Amygdala (tissue), 56 donors: ENCODE measurements at regions not wholly inside any gene's neighbourhood (a gene's known extent, or its start where the extent isn't known, plus 50 kb on each side); places are given as distances from the start of the nearest gene placed in this dataset.

Source experiments
- DNase-seq, 56 donors: peaks; one replicate each; lab custom pipeline; 2025; lab: John Stamatoyannopoulos, UW

- DNase-seq = no peak
These were observed 101.1 kb upstream of the ZNF618 start for GRCh38 chr9:113774963-113775362.

- no peak for DNase-seq
These were observed 100.4 kb upstream of the ZNF618 start for GRCh38 chr9:113775749-113776148.

GRCh38 chr9:113776194-113776593, 99.9 kb upstream of the ZNF618 start:
- no peak for DNase-seq

GRCh38 chr9:113781381-113781780, 94.7 kb upstream of the ZNF618 start:
- DNase-seq = no peak

GRCh38 chr9:113781896-113782295, 94.2 kb upstream of the ZNF618 start:
- DNase-seq = no peak

- DNase-seq = no peak
These were observed 92.6 kb upstream of the ZNF618 start for GRCh38 chr9:113783475-113783874.

GRCh38 chr9:113785334-113785733, 90.8 kb upstream of the ZNF618 start:
- DNase-seq = no peak

GRCh38 chr9:113786071-113786470, 90.0 kb upstream of the ZNF618 start:
- no peak for DNase-seq

GRCh38 chr9:113787871-113788270, 88.2 kb upstream of the ZNF618 start:
- DNase-seq = no peak

GRCh38 chr9:113788616-113789330, 87.3 kb upstream of the ZNF618 start:
- DNase-seq = no peak

- no peak for DNase-seq
These were observed 86.0 kb upstream of the ZNF618 start for GRCh38 chr9:113790093-113790492.

GRCh38 chr9:113793558-113793957, 82.6 kb upstream of the ZNF618 start:
- DNase-seq = no peak

- DNase-seq = no peak
These were observed 81.4 kb upstream of the ZNF618 start for GRCh38 chr9:113794721-113795120.

GRCh38 chr9:113795811-113796392, 80.2 kb upstream of the ZNF618 start:
- no peak for DNase-seq

GRCh38 chr9:113796646-113797426, 79.3 kb upstream of the ZNF618 start:
- DNase-seq = no peak

- DNase-seq = no peak
These were observed 77.8 kb upstream of the ZNF618 start for GRCh38 chr9:113798062-113799030.

GRCh38 chr9:113800276-113800675, 75.8 kb upstream of the ZNF618 start:
- no peak for DNase-seq

- no peak for DNase-seq
These were observed 72.1 kb upstream of the ZNF618 start for GRCh38 chr9:113803811-113804589.

- no peak for DNase-seq
These were observed 70.5 kb upstream of the ZNF618 start for GRCh38 chr9:113805486-113806132.
